ENCODE measurements at regions not wholly inside any gene's neighbourhood (a gene's known extent, or its start where the extent isn't known, plus 50 kb on each side); places are given as distances from the start of the nearest gene placed in this dataset.

GRCh38 chr10:104505521-104506042 lies 135.5 kb upstream of the SORCS3 start:
- Histone ChIP-seq H3K27ac (no peak overlapping the region), H3K9me3 (ENCODE audit: low read depth) (no peaks in the 10 kb centered on the region), H4K20me1 (ENCODE audit: insufficient read depth, poor library complexity, severe bottlenecking) (no peaks in the 10 kb centered on the region), H3K4me3 (no peak overlapping the region), H3K9me2 (replicated peaks; ENCODE audit: insufficient read depth) (no peaks in the 10 kb centered on the region), H3K4me1 (ENCODE audit: insufficient read depth) (no peaks in the 10 kb centered on the region), H3K79me2 (no peaks in the 10 kb centered on the region), H2AFZ (no peak overlapping the region), H3K36me3 (replicated peaks; ENCODE audit: insufficient read depth, low read depth) (no peaks in the 10 kb centered on the region), H3K27me3 (peaks cover 14% of the 10 kb centered on the region), H3K4me2 (no peak overlapping the region)
- no peak for DNase-seq (ENCODE audit: low spot score)
- WGBS (ENCODE audit: low lambda C conversion rate, missing lambda C conversion rate) = 88% methylated on average over 3 of the region's 3 CpGs
- TF ChIP-seq EZH2 (IDR thresholded peaks at IDR 0.05; ENCODE audit: borderline replicate concordance) (no peak), EZH2phosphoT487 (IDR thresholded peaks at IDR 0.05; ENCODE audit: low read depth, severe bottlenecking, unreplicated experiment) (no peak), CTCF (IDR thresholded peaks at IDR 0.05; ENCODE audit: poor library complexity) (no peak)

DNA sequence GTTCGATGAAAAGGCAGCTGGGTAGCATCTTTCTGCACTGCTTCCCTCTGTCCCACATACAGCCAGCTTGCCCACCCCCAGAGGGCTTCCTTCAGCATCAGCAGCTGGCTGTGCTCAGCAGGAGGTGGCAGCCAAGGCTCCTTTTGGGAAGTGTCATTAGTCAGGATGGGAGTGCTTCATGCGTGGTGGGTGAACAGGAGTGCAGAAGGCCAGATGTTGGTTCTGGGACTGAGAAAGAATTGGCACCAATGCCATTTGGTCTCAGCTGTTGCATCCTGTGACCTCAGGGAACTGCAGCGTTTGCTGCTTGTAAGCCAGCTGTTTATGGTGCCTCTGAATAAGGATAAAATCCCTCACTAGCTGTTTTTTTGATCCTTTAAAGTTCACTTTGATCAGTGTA lies 131.1 kb upstream of the SORCS3 start:
- Histone ChIP-seq H3K4me1 (ENCODE audit: insufficient read depth) (no peaks in the 10 kb centered on the region), H3K27ac (no peak overlapping the region), H3K4me2 (no peak overlapping the region), H3K9me2 (replicated peaks; ENCODE audit: insufficient read depth) (no peaks in the 10 kb centered on the region), H3K79me2 (no peaks in the 10 kb centered on the region), H3K27me3 (peaks cover 7% of the 10 kb centered on the region), H3K9me3 (ENCODE audit: low read depth) (no peaks in the 10 kb centered on the region), H3K4me3 (no peak overlapping the region), H3K36me3 (replicated peaks; ENCODE audit: insufficient read depth, low read depth) (no peaks in the 10 kb centered on the region), H4K20me1 (ENCODE audit: insufficient read depth, poor library complexity, severe bottlenecking) (no peaks in the 10 kb centered on the region), H2AFZ (no peak overlapping the region)
- WGBS (ENCODE audit: low lambda C conversion rate, missing lambda C conversion rate) = 65% methylated on average over 3 of the region's 3 CpGs
- DNase-seq (ENCODE audit: low spot score) = no peak
- TF ChIP-seq CTCF (IDR thresholded peaks at IDR 0.05; ENCODE audit: poor library complexity) = no peak
- no peak for TF ChIP-seq EZH2 (IDR thresholded peaks at IDR 0.05; ENCODE audit: borderline replicate concordance)
- TF ChIP-seq EZH2phosphoT487 (IDR thresholded peaks at IDR 0.05; ENCODE audit: low read depth, severe bottlenecking, unreplicated experiment) = no peak

- Histone ChIP-seq H3K27ac (no peak overlapping the region), H3K4me3 (no peak overlapping the region), H2AFZ (no peak overlapping the region), H3K36me3 (replicated peaks; ENCODE audit: insufficient read depth, low read depth) (no peaks in the 10 kb centered on the region), H4K20me1 (ENCODE audit: insufficient read depth, poor library complexity, severe bottlenecking) (no peaks in the 10 kb centered on the region), H3K79me2 (no peaks in the 10 kb centered on the region), H3K4me2 (no peak overlapping the region), H3K9me2 (replicated peaks; ENCODE audit: insufficient read depth) (no peaks in the 10 kb centered on the region), H3K4me1 (ENCODE audit: insufficient read depth) (no peaks in the 10 kb centered on the region), H3K9me3 (ENCODE audit: low read depth) (no peaks in the 10 kb centered on the region), H3K27me3 (peaks cover 7% of the 10 kb centered on the region)
- TF ChIP-seq EZH2 (IDR thresholded peaks at IDR 0.05; ENCODE audit: borderline replicate concordance) = no peak
- WGBS (ENCODE audit: low lambda C conversion rate, missing lambda C conversion rate) = 96% methylated on average over 2 of the region's 2 CpGs
- no peak for DNase-seq (ENCODE audit: low spot score)
Measured at GRCh38 chr10:104510644-104511043, 130.4 kb upstream of the SORCS3 start.

GRCh38 chr10:104512800-104513199 lies 128.3 kb upstream of the SORCS3 start:
- 69% methylated on average over 8 of the region's 8 CpGs for WGBS (ENCODE audit: low lambda C conversion rate, missing lambda C conversion rate)
- H2AFZ ChIP-seq = no peak overlapping the region
- no peak overlapping the region for H3K4me3 ChIP-seq
- no peak overlapping the region for H3K27ac ChIP-seq
- H3K9me3 ChIP-seq (ENCODE audit: low read depth) = no peaks in the 10 kb centered on the region
- no peaks in the 10 kb centered on the region for H4K20me1 ChIP-seq (ENCODE audit: insufficient read depth, poor library complexity, severe bottlenecking)
- H3K79me2 ChIP-seq = no peaks in the 10 kb centered on the region
- H3K27me3 ChIP-seq = peaks cover 7% of the 10 kb centered on the region
- H3K9me2 ChIP-seq (replicated peaks; ENCODE audit: insufficient read depth) = no peaks in the 10 kb centered on the region
- TF ChIP-seq EZH2 (IDR thresholded peaks at IDR 0.05; ENCODE audit: borderline replicate concordance) = no peak
- no peak for TF ChIP-seq CTCF (IDR thresholded peaks at IDR 0.05; ENCODE audit: poor library complexity)
- no peak for TF ChIP-seq EZH2phosphoT487 (IDR thresholded peaks at IDR 0.05; ENCODE audit: low read depth, severe bottlenecking, unreplicated experiment)
- H3K36me3 ChIP-seq (replicated peaks; ENCODE audit: insufficient read depth, low read depth) = no peaks in the 10 kb centered on the region
- H3K4me1 ChIP-seq (ENCODE audit: insufficient read depth) = no peaks in the 10 kb centered on the region
- no peak for DNase-seq (ENCODE audit: low spot score)
- H3K4me2 ChIP-seq = no peak overlapping the region

Measured in hepatocyte (in vitro differentiated cells).